HFFc6 (cell line): ENCODE measurements at regions not wholly inside any gene's neighbourhood (a gene's known extent, or its start where the extent isn't known, plus 50 kb on each side); places are given as distances from the start of the nearest gene placed in this dataset.

Source experiments
- DNase-seq: peaks from one replicate; pipeline ENCODE4 v3.0.0-alpha.2; 2018
- H3K27ac Mint-ChIP-seq: 2 replicates; pipeline ENCODE4 v1.8.0; 2020; ENCODE audit warnings: mild to moderate bottlenecking, mixed read lengths
- H3K27me3 Mint-ChIP-seq: 2 replicates; pipeline ENCODE4 v1.8.0; 2021; ENCODE audit warnings: mild to moderate bottlenecking, moderate library complexity, mixed read lengths; ENCODE audit not compliant: insufficient read depth
- H3K36me3 Mint-ChIP-seq: 2 replicates; pipeline ENCODE4 v1.8.0; 2021; ENCODE audit warnings: low read depth, mixed read lengths
- H3K4me1 Mint-ChIP-seq: 2 replicates; pipeline ENCODE4 v1.8.0; 2020; ENCODE audit warnings: low read depth, mixed read lengths
- H3K4me3 Mint-ChIP-seq: 2 replicates; pipeline ENCODE4 v1.8.0; 2020; ENCODE audit warnings: mild to moderate bottlenecking, moderate library complexity, mixed read lengths
- H3K9me3 Mint-ChIP-seq: 2 replicates; pipeline ENCODE4 v1.8.0; 2020; ENCODE audit warnings: mild to moderate bottlenecking, mixed read lengths
- TF ChIP-seq, protein P1 (sequence below): fragments of 200-600 bp; sonication (generic); IDR thresholded peaks from 2 replicates; pipeline ENCODE4 v1.5.0; 2021; ENCODE audit warnings: antibody characterized with exemption, mild to moderate bottlenecking

DNA sequence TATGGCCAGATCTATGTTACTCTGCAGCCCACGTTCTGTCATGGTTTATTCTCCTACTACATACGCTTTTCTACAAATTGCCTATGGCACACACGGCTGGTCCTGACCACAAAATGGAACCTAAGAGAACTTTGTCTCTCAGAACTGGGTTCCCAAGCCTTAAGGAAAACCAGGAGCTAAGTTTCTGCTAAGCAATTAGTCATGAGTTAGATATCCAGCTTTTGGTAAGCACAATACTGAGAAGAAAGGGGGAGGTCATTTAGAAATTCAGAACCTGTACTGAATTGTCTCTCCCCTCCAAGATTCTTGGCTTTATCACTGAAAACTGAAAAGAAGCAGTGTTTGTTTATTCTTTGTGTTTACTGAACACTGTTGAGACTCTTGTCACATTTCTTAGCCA, 283.5 kb upstream of the TANK start:
- no peaks in the 10 kb centered on the region; the same call in 1 of the 2 replicates for H3K27me3 Mint-ChIP-seq
- no peaks in the 10 kb centered on the region for H3K36me3 Mint-ChIP-seq
- TF ChIP-seq, protein P1, sequence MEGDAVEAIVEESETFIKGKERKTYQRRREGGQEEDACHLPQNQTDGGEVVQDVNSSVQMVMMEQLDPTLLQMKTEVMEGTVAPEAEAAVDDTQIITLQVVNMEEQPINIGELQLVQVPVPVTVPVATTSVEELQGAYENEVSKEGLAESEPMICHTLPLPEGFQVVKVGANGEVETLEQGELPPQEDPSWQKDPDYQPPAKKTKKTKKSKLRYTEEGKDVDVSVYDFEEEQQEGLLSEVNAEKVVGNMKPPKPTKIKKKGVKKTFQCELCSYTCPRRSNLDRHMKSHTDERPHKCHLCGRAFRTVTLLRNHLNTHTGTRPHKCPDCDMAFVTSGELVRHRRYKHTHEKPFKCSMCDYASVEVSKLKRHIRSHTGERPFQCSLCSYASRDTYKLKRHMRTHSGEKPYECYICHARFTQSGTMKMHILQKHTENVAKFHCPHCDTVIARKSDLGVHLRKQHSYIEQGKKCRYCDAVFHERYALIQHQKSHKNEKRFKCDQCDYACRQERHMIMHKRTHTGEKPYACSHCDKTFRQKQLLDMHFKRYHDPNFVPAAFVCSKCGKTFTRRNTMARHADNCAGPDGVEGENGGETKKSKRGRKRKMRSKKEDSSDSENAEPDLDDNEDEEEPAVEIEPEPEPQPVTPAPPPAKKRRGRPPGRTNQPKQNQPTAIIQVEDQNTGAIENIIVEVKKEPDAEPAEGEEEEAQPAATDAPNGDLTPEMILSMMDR = no peak
- no peaks in the 10 kb centered on the region for H3K9me3 Mint-ChIP-seq
- no peak overlapping the region for H3K27ac Mint-ChIP-seq
- peaks cover 14% of the 10 kb centered on the region; the same call in 1 of the 2 replicates for H3K4me1 Mint-ChIP-seq
- DNase-seq = no peak
- no peak overlapping the region for H3K4me3 Mint-ChIP-seq

DNA sequence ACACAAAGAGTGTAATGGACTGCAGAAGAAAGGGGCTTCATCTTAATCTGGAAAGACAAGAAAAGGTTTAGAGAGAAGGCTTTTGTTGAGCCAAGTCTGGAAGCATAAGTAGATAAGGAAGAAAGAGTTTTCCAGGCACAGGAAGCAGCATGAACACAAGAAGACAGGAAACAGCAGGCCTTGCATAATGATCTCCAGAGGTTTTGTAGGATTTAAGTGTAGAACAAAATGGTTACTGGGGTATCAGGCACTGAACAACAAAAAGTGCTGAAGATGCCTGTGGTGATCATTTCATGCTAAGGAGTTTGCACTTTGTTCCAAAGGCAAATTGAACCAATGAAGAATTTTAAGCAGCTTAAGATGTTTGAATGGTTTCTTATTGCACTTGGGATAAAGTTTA, 281.6 kb upstream of the TANK start:
- Mint-ChIP-seq H3K4me1 (peaks cover 14% of the 10 kb centered on the region; the same call in 1 of the 2 replicates), H3K36me3 (no peaks in the 10 kb centered on the region), H3K27me3 (no peaks in the 10 kb centered on the region; the same call in none of the 2 replicates), H3K27ac (no peak overlapping the region), H3K4me3 (no peak overlapping the region), H3K9me3 (no peaks in the 10 kb centered on the region)
- no peak for DNase-seq
- TF ChIP-seq, protein P1 = no peak

DNA sequence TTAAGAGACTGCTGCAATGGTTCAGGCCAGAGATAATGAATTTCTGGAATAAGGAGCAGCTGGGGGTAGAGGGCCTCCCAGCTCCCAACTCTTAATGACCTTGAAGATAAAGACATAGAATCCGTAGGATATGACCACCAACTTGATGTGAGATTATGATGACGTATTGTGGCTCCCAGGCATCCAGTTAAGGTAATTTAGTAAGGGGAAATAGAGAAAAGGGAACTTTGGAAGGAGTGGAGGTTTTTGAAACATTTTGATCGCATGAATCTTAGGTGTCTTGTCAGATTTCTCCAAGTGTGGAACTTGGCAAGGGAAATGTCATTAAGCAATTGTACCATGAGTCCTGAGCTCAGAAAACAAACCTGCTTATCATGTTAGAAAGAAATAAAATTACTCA, 277.3 kb upstream of the TANK start:
- H3K4me1 Mint-ChIP-seq = no peaks in the 10 kb centered on the region
- no peak overlapping the region for H3K27ac Mint-ChIP-seq
- H3K36me3 Mint-ChIP-seq = no peaks in the 10 kb centered on the region
- H3K27me3 Mint-ChIP-seq = no peaks in the 10 kb centered on the region; the same call in none of the 2 replicates
- TF ChIP-seq, protein P1 = no peak
- no peak overlapping the region for H3K4me3 Mint-ChIP-seq
- H3K9me3 Mint-ChIP-seq = no peaks in the 10 kb centered on the region
- DNase-seq = no peak

DNA sequence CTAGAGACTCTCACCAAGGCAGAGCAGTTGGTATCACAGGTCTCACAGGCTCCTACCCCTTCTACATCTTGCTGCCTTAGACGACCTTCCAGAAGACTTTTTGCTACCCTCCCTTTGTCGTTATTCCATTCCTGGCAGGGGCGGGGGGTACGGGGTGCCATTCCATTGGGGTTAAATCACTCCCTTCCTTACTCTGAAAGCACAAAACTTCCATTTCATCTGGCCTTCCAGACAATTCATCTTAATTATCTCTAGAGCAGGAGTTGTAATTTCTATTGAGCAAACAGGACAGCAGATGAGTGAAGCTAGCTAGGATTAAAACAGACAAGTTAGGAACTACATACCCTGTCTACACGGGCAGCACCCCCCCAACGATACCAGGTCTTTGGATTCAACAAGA, 276.2 kb upstream of the TANK start:
- H3K4me1 Mint-ChIP-seq = no peaks in the 10 kb centered on the region
- H3K4me3 Mint-ChIP-seq = no peak overlapping the region
- no peaks in the 10 kb centered on the region; the same call in none of the 2 replicates for H3K27me3 Mint-ChIP-seq
- no peaks in the 10 kb centered on the region for H3K9me3 Mint-ChIP-seq
- DNase-seq = no peak
- TF ChIP-seq, protein P1 = no peak
- no peak overlapping the region for H3K27ac Mint-ChIP-seq
- no peaks in the 10 kb centered on the region for H3K36me3 Mint-ChIP-seq

- no peaks in the 10 kb centered on the region for H3K36me3 Mint-ChIP-seq
- no peaks in the 10 kb centered on the region for H3K9me3 Mint-ChIP-seq
- no peak overlapping the region for H3K27ac Mint-ChIP-seq
- DNase-seq = no peak
- H3K4me3 Mint-ChIP-seq = no peak overlapping the region
- H3K4me1 Mint-ChIP-seq = no peaks in the 10 kb centered on the region
- no peaks in the 10 kb centered on the region for H3K27me3 Mint-ChIP-seq
- TF ChIP-seq, protein P1 = no peak
These were observed 270.6 kb upstream of the TANK start for GRCh38 chr2:160889439-160890170.
